Activated CD8-positive, alpha-beta T cell treated with anti-CD3 and anti-CD28 coated beads for 36 hours (primary cell): ENCODE measurements at regions not wholly inside any gene's neighbourhood (a gene's known extent, or its start where the extent isn't known, plus 50 kb on each side); places are given as distances from the start of the nearest gene placed in this dataset.

Source experiments
- ATAC-seq: fragments of 200-7000 bp; cut with Tn5 transposase; one replicate; pipeline ENCODE4 v1.10.0; 2021; ENCODE audit warnings: mild to moderate bottlenecking, moderate library complexity
- CTCF ChIA-PET: fragments of 350-600 bp; sonication (Branson Sonifier 250); formaldehyde crosslinking; loops from one replicate; lab custom pipeline; 2021; ENCODE audit warnings: antibody characterized with exemption; lab: Charles Lee
- POLR2A ChIA-PET: fragments of 350-600 bp; sonication (Branson Sonifier 250); formaldehyde crosslinking; loops from one replicate; lab custom pipeline; 2021; ENCODE audit warnings: antibody characterized with exemption; lab: Charles Lee
- DNase-seq: peaks from one replicate; pipeline ENCODE4 v3.0.0-alpha.2; 2020
- H3K27ac Mint-ChIP-seq: one replicate; pipeline ENCODE4 v1.8.0; 2021; ENCODE audit warnings: mild to moderate bottlenecking, mixed read lengths
- H3K27me3 Mint-ChIP-seq: one replicate; pipeline ENCODE4 v1.8.0; 2021; ENCODE audit warnings: mixed read lengths
- H3K36me3 Mint-ChIP-seq: one replicate; pipeline ENCODE4 v1.8.0; 2021; ENCODE audit warnings: low read depth, mixed read lengths
- H3K4me1 Mint-ChIP-seq: one replicate; pipeline ENCODE4 v1.8.0; 2021; ENCODE audit warnings: low read depth, mixed read lengths
- H3K4me3 Mint-ChIP-seq: one replicate; pipeline ENCODE4 v1.8.0; 2021; ENCODE audit warnings: mild to moderate bottlenecking, moderate library complexity, mixed read lengths
- H3K9me3 Mint-ChIP-seq: one replicate; pipeline ENCODE4 v1.8.0; 2021; ENCODE audit warnings: mixed read lengths
- intact Hi-C: fragments of 100-400 bp; cut with micrococcal nuclease; formaldehyde crosslinking; loops from one replicate; pipeline ENCODE4 v1.10.0; 2022
- TF ChIP-seq, protein P1 (sequence below): fragments of 200-600 bp; IDR thresholded peaks from one replicate; pipeline ENCODE4 v1.8.0; 2022; ENCODE audit warnings: antibody characterized with exemption, mild to moderate bottlenecking

DNA sequence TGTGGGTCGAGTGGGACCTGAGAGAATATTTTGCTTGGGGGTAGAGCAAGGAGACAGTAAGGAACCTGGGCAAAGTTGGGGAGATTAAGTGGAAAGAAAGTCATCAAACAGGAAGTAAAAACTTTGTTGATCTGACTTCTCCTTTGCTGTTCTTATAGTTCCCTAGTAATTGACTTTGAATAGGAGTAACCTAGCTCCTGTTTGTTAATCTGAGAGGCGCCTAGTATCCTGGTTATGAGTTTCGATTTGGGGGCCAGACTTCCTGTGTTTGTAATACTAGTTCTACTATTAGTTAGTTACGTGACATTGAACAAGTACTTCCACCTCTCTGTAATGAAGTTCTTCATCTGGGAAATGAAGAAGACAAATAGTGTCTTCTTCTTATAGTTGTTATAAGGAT, 99.1 kb downstream of the ZNF365 start:
- ChIA-PET POLR2A (no interaction called here), CTCF (interaction anchor here (0.8 to 1.5 kb wide), 4 partner anchors 10 to 57 kb away, joined by 3 read pairs; no protein-coding TSS in a partner anchor)
- ATAC-seq (no peak), DNase-seq (no peak)
- Mint-ChIP-seq H3K4me1 (no peaks in the 10 kb centered on the region), H3K36me3 (no peaks in the 10 kb centered on the region), H3K27ac (no peak overlapping the region), H3K4me3 (no peak overlapping the region), H3K9me3 (no peaks in the 10 kb centered on the region), H3K27me3 (peaks cover 10% of the 10 kb centered on the region)
- intact Hi-C loops, result no loop called here
- TF ChIP-seq, protein P1, sequence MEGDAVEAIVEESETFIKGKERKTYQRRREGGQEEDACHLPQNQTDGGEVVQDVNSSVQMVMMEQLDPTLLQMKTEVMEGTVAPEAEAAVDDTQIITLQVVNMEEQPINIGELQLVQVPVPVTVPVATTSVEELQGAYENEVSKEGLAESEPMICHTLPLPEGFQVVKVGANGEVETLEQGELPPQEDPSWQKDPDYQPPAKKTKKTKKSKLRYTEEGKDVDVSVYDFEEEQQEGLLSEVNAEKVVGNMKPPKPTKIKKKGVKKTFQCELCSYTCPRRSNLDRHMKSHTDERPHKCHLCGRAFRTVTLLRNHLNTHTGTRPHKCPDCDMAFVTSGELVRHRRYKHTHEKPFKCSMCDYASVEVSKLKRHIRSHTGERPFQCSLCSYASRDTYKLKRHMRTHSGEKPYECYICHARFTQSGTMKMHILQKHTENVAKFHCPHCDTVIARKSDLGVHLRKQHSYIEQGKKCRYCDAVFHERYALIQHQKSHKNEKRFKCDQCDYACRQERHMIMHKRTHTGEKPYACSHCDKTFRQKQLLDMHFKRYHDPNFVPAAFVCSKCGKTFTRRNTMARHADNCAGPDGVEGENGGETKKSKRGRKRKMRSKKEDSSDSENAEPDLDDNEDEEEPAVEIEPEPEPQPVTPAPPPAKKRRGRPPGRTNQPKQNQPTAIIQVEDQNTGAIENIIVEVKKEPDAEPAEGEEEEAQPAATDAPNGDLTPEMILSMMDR, result no peak

- intact Hi-C loops, result no loop called here
- no peaks in the 10 kb centered on the region for H3K4me1 Mint-ChIP-seq
Observed at GRCh38 chr10:62475551-62475950, 101.4 kb downstream of the ZNF365 start.

DNA sequence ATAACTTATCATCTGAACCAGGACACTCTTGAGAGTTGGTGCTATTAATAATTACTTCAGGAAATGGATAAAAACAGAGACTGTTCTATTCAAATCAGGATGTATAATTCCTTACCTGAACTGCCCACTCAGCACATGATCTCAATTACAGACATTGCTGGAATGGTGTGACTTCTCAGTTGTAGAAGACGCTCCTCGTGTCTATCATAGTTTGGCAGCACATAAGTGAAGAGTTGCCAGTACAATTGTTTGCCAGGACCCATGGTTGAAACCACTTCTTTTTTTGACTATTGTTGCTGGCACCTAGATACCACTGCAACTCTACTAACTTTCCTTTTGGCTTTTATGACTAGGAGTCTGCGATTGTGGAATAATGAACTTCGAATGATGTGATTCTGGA, 105.4 kb downstream of the ZNF365 start:
- H3K9me3 Mint-ChIP-seq, result no peaks in the 10 kb centered on the region
- ATAC-seq, result no peak
- ChIA-PET CTCF (interaction anchor here (1.2 kb wide), 1 partner anchor 12 kb away, joined by 3 read pairs; no protein-coding TSS in a partner anchor), POLR2A (no interaction called here)
- no peaks in the 10 kb centered on the region for H3K36me3 Mint-ChIP-seq
- TF ChIP-seq, protein P1, result no peak
- H3K27ac Mint-ChIP-seq, result no peak overlapping the region
- H3K27me3 Mint-ChIP-seq, result peaks cover 5% of the 10 kb centered on the region
- intact Hi-C loops, result no loop called here
- no peaks in the 10 kb centered on the region for H3K4me1 Mint-ChIP-seq
- DNase-seq, result no peak
- H3K4me3 Mint-ChIP-seq, result no peak overlapping the region

More at GRCh38 chr10:62475551-62475950, 101.4 kb downstream of the ZNF365 start:
- Mint-ChIP-seq H3K27ac (no peak overlapping the region), H3K36me3 (no peaks in the 10 kb centered on the region), H3K4me3 (no peak overlapping the region), H3K27me3 (peaks cover 13% of the 10 kb centered on the region), H3K9me3 (no peaks in the 10 kb centered on the region)
- ATAC-seq (no peak), DNase-seq (no peak)
- TF ChIP-seq, protein P1, result no peak
- POLR2A ChIA-PET, result no interaction called here
- CTCF ChIA-PET, result no interaction called here

DNA sequence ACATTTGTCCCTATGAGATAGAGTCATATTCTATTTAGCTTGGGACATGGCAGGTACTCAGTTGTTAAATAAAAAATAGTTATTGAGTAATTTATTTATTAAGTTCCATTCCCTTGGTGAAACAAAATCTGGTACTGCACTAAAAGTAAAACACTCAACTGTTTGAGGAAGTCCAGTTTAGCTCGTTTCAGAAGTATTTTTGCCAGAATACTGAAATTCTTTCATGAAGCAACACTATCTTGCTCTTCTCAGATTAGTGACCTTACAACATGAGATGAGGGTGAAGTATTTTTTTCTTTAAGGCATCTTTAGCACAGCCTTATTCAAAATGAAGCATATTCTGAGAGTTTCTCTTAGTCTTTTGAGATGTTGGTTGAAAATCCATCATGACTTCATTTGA, 106.0 kb downstream of the ZNF365 start:
- intact Hi-C loops, result no loop called here
- Mint-ChIP-seq H3K4me1 (no peaks in the 10 kb centered on the region), H3K4me3 (no peak overlapping the region), H3K9me3 (no peaks in the 10 kb centered on the region), H3K27ac (no peak overlapping the region), H3K27me3 (peaks cover 8% of the 10 kb centered on the region), H3K36me3 (no peaks in the 10 kb centered on the region)
- no peak for ATAC-seq
- CTCF ChIA-PET, result interaction anchor here (1.2 kb wide), 1 partner anchor 12 kb away, joined by 3 read pairs; no protein-coding TSS in a partner anchor
- POLR2A ChIA-PET, result no interaction called here
- DNase-seq, result no peak
- TF ChIP-seq, protein P1, result no peak

DNA sequence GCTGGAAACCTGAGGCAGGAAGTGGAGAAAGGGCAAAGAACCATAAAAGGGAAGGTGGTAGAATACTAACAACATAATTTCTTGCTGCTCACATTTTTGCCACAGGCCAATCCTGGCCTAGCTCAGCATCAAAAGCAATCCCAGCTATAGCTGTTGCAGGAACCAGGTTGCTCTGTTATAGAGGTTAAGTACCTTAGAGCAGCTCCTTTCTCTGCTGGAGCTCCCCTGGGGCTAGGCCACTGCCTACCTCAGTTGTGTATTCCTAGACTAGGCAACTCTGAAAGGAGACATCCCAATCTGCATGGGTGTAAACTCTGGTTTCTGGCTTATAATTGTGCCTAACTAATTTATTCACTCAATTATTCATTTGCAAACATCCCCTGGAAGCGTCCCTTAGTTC, 108.4 kb downstream of the ZNF365 start:
- POLR2A ChIA-PET, result no interaction called here
- H3K4me1 Mint-ChIP-seq, result no peaks in the 10 kb centered on the region
- intact Hi-C loops, result no loop called here
- no peak overlapping the region for H3K4me3 Mint-ChIP-seq
- peaks cover 8% of the 10 kb centered on the region for H3K27me3 Mint-ChIP-seq
- TF ChIP-seq, protein P1, result no peak
- H3K9me3 Mint-ChIP-seq, result no peaks in the 10 kb centered on the region
- no peak for DNase-seq
- H3K27ac Mint-ChIP-seq, result no peak overlapping the region
- CTCF ChIA-PET, result interaction anchor here (0.9 to 1.2 kb wide), 2 partner anchors 9 to 10 kb away, joined by 3 to 4 read pairs; no protein-coding TSS in a partner anchor
- no peak for ATAC-seq
- H3K36me3 Mint-ChIP-seq, result no peaks in the 10 kb centered on the region
